ENCODE measurements at regions not wholly inside any gene's neighbourhood (a gene's known extent, or its start where the extent isn't known, plus 50 kb on each side); places are given as distances from the start of the nearest gene placed in this dataset.

- peaks cover 29% of the 10 kb centered on the region for H3K4me1 ChIP-seq (ENCODE audit: control insufficient read depth, insufficient read depth, low read length)
- no peaks in the 10 kb centered on the region for H3K27me3 ChIP-seq (ENCODE audit: control insufficient read depth, insufficient read depth, low read length)
- no peak overlapping the region for H3K9ac ChIP-seq (ENCODE audit: low read depth, low read length)
- H3K27ac ChIP-seq (ENCODE audit: low read depth, low read length) = no peak overlapping the region
- H3K9me3 ChIP-seq (ENCODE audit: control insufficient read depth, insufficient read depth, low read length) = no peaks in the 10 kb centered on the region
- H3K4me3 ChIP-seq (ENCODE audit: low read depth, low read length) = no peak overlapping the region
- H3K36me3 ChIP-seq (ENCODE audit: control insufficient read depth, insufficient read depth, low read length) = no peaks in the 10 kb centered on the region
Measured at GRCh38 chr5:91978221-91978882, 595.2 kb upstream of the ARRDC3 start.

- Histone ChIP-seq H3K4me1 (ENCODE audit: control insufficient read depth, insufficient read depth, low read length) (peaks cover 29% of the 10 kb centered on the region), H3K36me3 (ENCODE audit: control insufficient read depth, insufficient read depth, low read length) (no peaks in the 10 kb centered on the region), H3K4me3 (ENCODE audit: low read depth, low read length) (no peak overlapping the region), H3K27me3 (ENCODE audit: control insufficient read depth, insufficient read depth, low read length) (no peaks in the 10 kb centered on the region), H3K27ac (ENCODE audit: low read depth, low read length) (no peak overlapping the region), H3K9me3 (ENCODE audit: control insufficient read depth, insufficient read depth, low read length) (no peaks in the 10 kb centered on the region), H3K9ac (ENCODE audit: low read depth, low read length) (no peak overlapping the region)
Measured at GRCh38 chr5:91977579-91977978, 594.5 kb upstream of the ARRDC3 start.

GRCh38 chr5:91976451-91976850 lies 593.3 kb upstream of the ARRDC3 start:
- no peak overlapping the region for H3K9ac ChIP-seq (ENCODE audit: low read depth, low read length)
- no peaks in the 10 kb centered on the region for H3K27me3 ChIP-seq (ENCODE audit: control insufficient read depth, insufficient read depth, low read length)
- peaks cover 29% of the 10 kb centered on the region for H3K4me1 ChIP-seq (ENCODE audit: control insufficient read depth, insufficient read depth, low read length)
- H3K36me3 ChIP-seq (ENCODE audit: control insufficient read depth, insufficient read depth, low read length) = no peaks in the 10 kb centered on the region
- no peak overlapping the region for H3K4me3 ChIP-seq (ENCODE audit: low read depth, low read length)
- H3K27ac ChIP-seq (ENCODE audit: low read depth, low read length) = no peak overlapping the region
- H3K9me3 ChIP-seq (ENCODE audit: control insufficient read depth, insufficient read depth, low read length) = no peaks in the 10 kb centered on the region

GRCh38 chr5:91963166-91963565 lies 580.0 kb upstream of the ARRDC3 start:
- Histone ChIP-seq H3K27ac (ENCODE audit: low read depth, low read length) (no peak overlapping the region), H3K4me3 (ENCODE audit: low read depth, low read length) (no peak overlapping the region), H3K4me1 (ENCODE audit: control insufficient read depth, insufficient read depth, low read length) (no peaks in the 10 kb centered on the region), H3K9me3 (ENCODE audit: control insufficient read depth, insufficient read depth, low read length) (no peaks in the 10 kb centered on the region), H3K9ac (ENCODE audit: low read depth, low read length) (no peak overlapping the region), H3K36me3 (ENCODE audit: control insufficient read depth, insufficient read depth, low read length) (no peaks in the 10 kb centered on the region), H3K27me3 (ENCODE audit: control insufficient read depth, insufficient read depth, low read length) (no peaks in the 10 kb centered on the region)

- Histone ChIP-seq H3K4me1 (ENCODE audit: control insufficient read depth, insufficient read depth, low read length) (peaks cover 5% of the 10 kb centered on the region), H3K27me3 (ENCODE audit: control insufficient read depth, insufficient read depth, low read length) (no peaks in the 10 kb centered on the region), H3K36me3 (ENCODE audit: control insufficient read depth, insufficient read depth, low read length) (no peaks in the 10 kb centered on the region), H3K9ac (ENCODE audit: low read depth, low read length) (no peak overlapping the region), H3K27ac (ENCODE audit: low read depth, low read length) (no peak overlapping the region), H3K9me3 (ENCODE audit: control insufficient read depth, insufficient read depth, low read length) (no peaks in the 10 kb centered on the region), H3K4me3 (ENCODE audit: low read depth, low read length) (no peak overlapping the region)
Measured at GRCh38 chr5:91957666-91958065, 574.5 kb upstream of the ARRDC3 start.

- Histone ChIP-seq H3K9me3 (ENCODE audit: control insufficient read depth, insufficient read depth, low read length) (no peaks in the 10 kb centered on the region), H3K4me1 (ENCODE audit: control insufficient read depth, insufficient read depth, low read length) (peaks cover 5% of the 10 kb centered on the region), H3K27me3 (ENCODE audit: control insufficient read depth, insufficient read depth, low read length) (no peaks in the 10 kb centered on the region), H3K9ac (ENCODE audit: low read depth, low read length) (no peak overlapping the region), H3K4me3 (ENCODE audit: low read depth, low read length) (no peak overlapping the region), H3K36me3 (ENCODE audit: control insufficient read depth, insufficient read depth, low read length) (no peaks in the 10 kb centered on the region), H3K27ac (ENCODE audit: low read depth, low read length) (no peak overlapping the region)
Measured at GRCh38 chr5:91956738-91957137, 573.6 kb upstream of the ARRDC3 start.

GRCh38 chr5:91955610-91956009 lies 572.5 kb upstream of the ARRDC3 start:
- H3K9ac ChIP-seq (ENCODE audit: low read depth, low read length) = no peak overlapping the region
- no peak overlapping the region for H3K27ac ChIP-seq (ENCODE audit: low read depth, low read length)
- H3K4me1 ChIP-seq (ENCODE audit: control insufficient read depth, insufficient read depth, low read length) = peaks cover 5% of the 10 kb centered on the region

GRCh38 chr5:91954136-91954535 lies 571.0 kb upstream of the ARRDC3 start:
- Histone ChIP-seq H3K27me3 (ENCODE audit: control insufficient read depth, insufficient read depth, low read length) (no peaks in the 10 kb centered on the region), H3K9me3 (ENCODE audit: control insufficient read depth, insufficient read depth, low read length) (no peaks in the 10 kb centered on the region), H3K4me3 (ENCODE audit: low read depth, low read length) (no peak overlapping the region), H3K27ac (ENCODE audit: low read depth, low read length) (no peak overlapping the region), H3K4me1 (ENCODE audit: control insufficient read depth, insufficient read depth, low read length) (peaks cover 5% of the 10 kb centered on the region), H3K36me3 (ENCODE audit: control insufficient read depth, insufficient read depth, low read length) (no peaks in the 10 kb centered on the region), H3K9ac (ENCODE audit: low read depth, low read length) (no peak overlapping the region)

More at GRCh38 chr5:91955610-91956009, 572.5 kb upstream of the ARRDC3 start:
- Histone ChIP-seq H3K27me3 (ENCODE audit: control insufficient read depth, insufficient read depth, low read length) (no peaks in the 10 kb centered on the region), H3K9me3 (ENCODE audit: control insufficient read depth, insufficient read depth, low read length) (no peaks in the 10 kb centered on the region), H3K4me3 (ENCODE audit: low read depth, low read length) (no peak overlapping the region), H3K36me3 (ENCODE audit: control insufficient read depth, insufficient read depth, low read length) (no peaks in the 10 kb centered on the region)

- Histone ChIP-seq H3K27ac (ENCODE audit: low read depth, low read length) (no peak overlapping the region), H3K4me1 (ENCODE audit: control insufficient read depth, insufficient read depth, low read length) (no peaks in the 10 kb centered on the region), H3K36me3 (ENCODE audit: control insufficient read depth, insufficient read depth, low read length) (no peaks in the 10 kb centered on the region), H3K4me3 (ENCODE audit: low read depth, low read length) (no peak overlapping the region), H3K27me3 (ENCODE audit: control insufficient read depth, insufficient read depth, low read length) (no peaks in the 10 kb centered on the region), H3K9me3 (ENCODE audit: control insufficient read depth, insufficient read depth, low read length) (no peaks in the 10 kb centered on the region), H3K9ac (ENCODE audit: low read depth, low read length) (no peak overlapping the region)
Measured at GRCh38 chr5:91950328-91950727, 567.2 kb upstream of the ARRDC3 start.

- Histone ChIP-seq H3K27me3 (ENCODE audit: control insufficient read depth, insufficient read depth, low read length) (no peaks in the 10 kb centered on the region), H3K36me3 (ENCODE audit: control insufficient read depth, insufficient read depth, low read length) (no peaks in the 10 kb centered on the region), H3K9me3 (ENCODE audit: control insufficient read depth, insufficient read depth, low read length) (no peaks in the 10 kb centered on the region), H3K4me3 (ENCODE audit: low read depth, low read length) (no peak overlapping the region), H3K4me1 (ENCODE audit: control insufficient read depth, insufficient read depth, low read length) (peaks cover under 1% of the 10 kb centered on the region; the same call in 1 of the 2 replicates), H3K27ac (ENCODE audit: low read depth, low read length) (no peak overlapping the region), H3K9ac (ENCODE audit: low read depth, low read length) (no peak overlapping the region)
Measured at GRCh38 chr5:91946870-91947269, 563.8 kb upstream of the ARRDC3 start.

- Histone ChIP-seq H3K9ac (ENCODE audit: low read depth, low read length) (no peak overlapping the region), H3K4me3 (ENCODE audit: low read depth, low read length) (no peak overlapping the region), H3K36me3 (ENCODE audit: control insufficient read depth, insufficient read depth, low read length) (no peaks in the 10 kb centered on the region), H3K9me3 (ENCODE audit: control insufficient read depth, insufficient read depth, low read length) (no peaks in the 10 kb centered on the region), H3K27ac (ENCODE audit: low read depth, low read length) (no peak overlapping the region), H3K27me3 (ENCODE audit: control insufficient read depth, insufficient read depth, low read length) (no peaks in the 10 kb centered on the region), H3K4me1 (ENCODE audit: control insufficient read depth, insufficient read depth, low read length) (peaks cover 19% of the 10 kb centered on the region)
Measured at GRCh38 chr5:91941588-91941987, 558.5 kb upstream of the ARRDC3 start.

All from HUES48 (cell line).